ENCODE measurements at regions not wholly inside any gene's neighbourhood (a gene's known extent, or its start where the extent isn't known, plus 50 kb on each side); places are given as distances from the start of the nearest gene placed in this dataset.

DNA sequence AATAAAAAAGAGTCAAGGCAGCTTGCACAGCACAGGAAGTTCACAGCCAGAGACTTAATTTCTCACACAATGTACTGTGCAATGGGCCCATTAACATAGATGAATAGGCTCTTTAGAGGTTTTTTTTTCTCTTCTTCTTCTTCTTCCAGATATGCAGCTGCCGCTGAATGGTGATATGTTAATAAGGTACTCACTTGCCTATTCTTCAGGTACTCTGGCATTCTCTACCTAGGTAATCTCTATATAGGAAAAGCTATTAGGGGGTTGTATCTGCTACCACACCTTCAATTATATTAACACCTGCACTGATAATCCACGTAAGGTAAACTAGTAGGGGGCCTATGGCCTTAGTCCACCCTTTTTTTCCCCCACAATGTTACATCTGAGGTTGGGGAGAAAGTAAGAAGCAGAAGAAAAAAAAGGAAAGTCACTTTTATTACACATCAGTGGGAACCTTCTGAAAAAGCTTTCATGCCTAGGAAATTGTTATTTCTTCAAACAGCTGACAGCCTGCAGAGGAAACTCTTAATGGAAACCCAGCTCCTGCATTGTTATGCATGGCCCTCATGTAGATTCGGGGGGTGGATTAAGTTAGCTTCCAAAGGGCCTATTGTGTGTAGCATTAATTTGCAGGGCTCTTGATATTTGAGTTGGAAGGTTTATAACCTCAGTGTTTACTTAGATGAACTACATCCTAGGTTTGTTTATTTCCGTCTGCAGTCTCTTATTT is 525.5 kb downstream of the ZIC1 start:
- no peak for TF ChIP-seq POLR2AphosphoS5 (IDR thresholded peaks at IDR 0.05; ENCODE audit: low read depth, low read length)
- TF ChIP-seq POLR2A (IDR thresholded peaks at IDR 0.05; ENCODE audit: low read depth, low read length): no peak
- TF ChIP-seq TAF1 (IDR thresholded peaks at IDR 0.05; ENCODE audit: borderline replicate concordance, low read depth, low read length): no peak
